COLO829 (cell line): ENCODE measurements at regions not wholly inside any gene's neighbourhood (a gene's known extent, or its start where the extent isn't known, plus 50 kb on each side); places are given as distances from the start of the nearest gene placed in this dataset.

Source experiments
- DNase-seq: peaks from one replicate; pipeline ENCODE4 v3.0.0; 2012; ENCODE audit warnings: low spot score

DNA sequence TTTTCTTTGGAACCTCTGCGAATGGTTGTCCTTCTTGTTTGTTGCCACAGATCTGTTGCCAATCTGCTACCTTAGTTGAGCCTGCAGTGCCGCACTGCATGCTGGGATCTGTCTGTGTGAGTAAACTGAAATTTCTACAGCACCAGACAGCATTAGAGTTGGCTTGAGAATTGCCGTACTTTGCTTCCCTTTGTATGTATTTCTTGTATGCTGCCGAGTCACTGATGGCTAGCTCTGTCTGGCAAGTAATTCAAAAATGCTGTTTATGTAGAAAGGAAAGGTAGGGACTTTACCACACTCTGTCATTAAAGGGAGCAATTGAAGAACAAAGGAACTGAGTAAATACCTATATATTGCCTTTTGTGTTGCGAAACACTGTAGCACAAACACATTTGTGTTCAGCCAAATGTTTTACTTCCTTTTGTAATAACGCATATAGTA is 857.4 kb downstream of the USP25 start:
- no peak for DNase-seq

DNA sequence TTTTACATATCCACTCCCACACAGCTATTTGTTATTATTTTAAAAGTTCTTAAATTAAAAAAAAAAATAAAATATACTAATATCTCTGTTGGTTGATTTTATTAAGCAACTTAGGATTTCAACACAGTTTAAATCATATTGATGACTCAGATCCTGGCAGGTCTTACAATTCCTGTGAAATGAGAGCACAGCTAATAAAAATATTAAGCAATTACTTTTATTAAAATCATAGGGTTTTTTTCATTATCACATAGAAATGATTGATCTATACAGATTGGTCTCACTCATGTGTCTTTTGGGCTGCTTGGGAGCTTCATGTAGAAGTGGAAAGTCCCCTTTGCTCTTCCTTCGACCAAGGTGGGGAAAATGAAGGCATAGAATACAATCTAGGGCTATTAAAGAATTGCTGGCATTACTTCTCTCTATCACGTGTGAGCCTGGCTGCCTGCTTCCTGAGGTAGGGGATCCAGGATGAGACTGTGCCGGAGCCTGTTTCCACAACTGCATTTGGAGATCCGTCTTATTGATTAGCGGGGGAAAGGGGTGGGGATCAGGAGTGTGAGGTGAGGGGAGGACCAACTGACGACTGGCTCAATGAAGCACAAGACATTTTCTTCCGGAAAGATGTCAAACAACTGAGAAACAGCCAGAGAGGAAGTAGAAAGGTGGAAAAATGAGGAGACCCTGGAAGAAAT is 858.0 kb downstream of the USP25 start:
- no peak for DNase-seq

DNA sequence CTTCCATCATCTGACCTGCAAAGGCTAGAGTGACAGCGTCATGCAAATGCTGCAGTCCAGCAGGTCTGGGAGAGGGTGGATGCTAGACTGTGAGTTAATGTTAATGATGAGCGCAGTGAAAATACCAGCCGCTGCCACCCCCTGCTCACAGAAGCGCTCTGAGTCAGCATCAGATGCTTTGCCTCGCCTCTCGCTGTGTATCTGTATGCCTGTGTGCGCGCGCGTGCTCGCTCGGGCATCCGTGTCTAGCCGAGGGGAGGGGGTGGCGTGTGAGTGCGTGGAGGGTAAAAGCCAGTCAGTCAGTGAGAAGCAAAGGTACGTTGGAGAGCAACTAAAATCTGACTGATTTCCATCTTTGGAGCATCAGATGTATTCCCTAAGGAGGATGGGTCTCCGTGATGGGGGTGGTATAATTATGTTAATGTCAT is 858.7 kb downstream of the USP25 start:
- peak; percentile 54 for DNase-seq

DNA sequence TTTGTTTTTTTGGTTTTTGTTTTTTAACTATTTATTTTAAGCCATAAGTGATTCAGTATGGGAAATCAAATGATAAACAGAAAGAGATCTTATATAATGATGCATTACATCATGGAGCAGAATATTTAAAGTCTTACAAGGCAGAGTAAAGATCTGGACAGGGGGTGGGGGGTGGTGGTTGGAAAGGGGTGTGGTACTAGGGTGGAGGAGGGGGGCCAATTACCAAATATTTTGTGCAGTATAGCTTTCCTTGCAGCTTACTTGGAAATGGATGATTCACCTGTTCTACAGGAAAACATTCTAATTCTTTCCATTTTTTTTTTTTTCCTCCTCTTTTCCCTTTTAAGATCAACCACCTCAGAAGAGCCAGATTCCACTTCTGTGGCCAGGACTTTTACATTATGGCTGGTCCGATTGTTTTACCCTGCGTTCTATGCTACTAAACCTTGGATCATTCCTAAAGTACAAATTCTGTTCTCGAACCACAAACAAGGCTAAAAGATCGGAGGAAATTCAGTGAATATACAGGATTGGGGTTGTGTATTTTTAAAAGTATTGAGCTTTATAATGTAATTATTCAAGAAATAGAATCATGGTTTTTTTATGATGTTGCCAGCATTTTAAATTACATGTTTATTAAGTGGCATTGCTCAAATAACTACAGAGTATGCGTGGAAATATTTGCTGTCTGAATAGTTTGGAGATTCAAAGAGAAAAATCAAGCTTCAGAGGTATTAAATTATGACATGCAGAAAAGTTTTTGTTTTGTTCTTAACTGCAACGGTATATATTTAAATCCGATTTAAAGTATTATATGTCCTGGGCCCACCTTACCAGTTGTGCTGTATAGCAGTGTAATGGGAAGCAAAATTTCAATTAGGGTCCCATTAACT is 859.5 kb downstream of the USP25 start:
- DNase-seq: no peak

DNA sequence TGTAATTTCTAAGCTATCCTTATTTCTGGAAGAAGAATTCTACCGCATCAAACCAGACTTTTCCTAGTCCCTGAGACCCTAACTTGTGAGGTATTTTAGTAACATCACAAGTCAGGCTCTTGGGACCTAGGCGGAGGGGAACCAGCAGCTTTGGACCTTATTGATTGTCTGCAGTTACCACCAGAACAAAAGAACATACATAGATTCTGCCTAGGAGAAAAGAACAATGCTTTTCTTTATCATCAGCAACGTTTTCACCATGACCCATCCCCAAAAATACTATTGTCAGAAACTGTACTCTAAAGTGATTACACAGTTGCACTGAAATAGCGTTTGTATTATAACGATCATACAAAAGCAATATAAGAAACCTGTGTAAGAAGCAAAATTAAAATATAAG is 860.4 kb downstream of the USP25 start:
- DNase-seq: no peak

DNA sequence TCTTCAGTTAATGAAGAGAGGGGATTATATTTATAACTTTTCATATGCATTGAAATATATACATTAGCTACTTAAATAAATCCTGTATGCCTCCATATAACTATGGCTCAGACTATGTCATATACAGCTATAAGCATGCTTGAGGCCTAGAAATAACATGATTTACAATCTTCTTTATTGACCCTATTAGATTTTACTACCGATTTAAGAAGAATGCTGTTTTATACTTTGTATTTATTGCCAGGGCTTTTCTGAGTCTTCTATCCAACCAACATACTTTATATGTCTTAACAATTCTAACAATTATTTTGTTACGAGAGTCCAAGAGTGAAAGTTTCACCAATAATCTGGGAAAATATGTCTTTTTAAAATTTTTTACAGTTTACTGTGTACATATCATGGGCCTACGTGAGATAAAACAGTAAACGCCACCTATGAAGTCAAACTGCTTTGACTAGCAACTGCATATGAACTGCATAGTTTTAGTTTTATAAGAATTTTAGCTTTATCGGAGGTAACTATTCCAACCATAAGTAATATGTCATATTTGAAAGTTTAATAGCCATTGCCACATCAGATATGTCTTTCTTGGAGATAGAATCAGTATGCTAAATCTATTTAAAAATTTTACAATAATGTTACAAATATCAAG is 861.0 kb downstream of the USP25 start:
- DNase-seq: no peak

DNA sequence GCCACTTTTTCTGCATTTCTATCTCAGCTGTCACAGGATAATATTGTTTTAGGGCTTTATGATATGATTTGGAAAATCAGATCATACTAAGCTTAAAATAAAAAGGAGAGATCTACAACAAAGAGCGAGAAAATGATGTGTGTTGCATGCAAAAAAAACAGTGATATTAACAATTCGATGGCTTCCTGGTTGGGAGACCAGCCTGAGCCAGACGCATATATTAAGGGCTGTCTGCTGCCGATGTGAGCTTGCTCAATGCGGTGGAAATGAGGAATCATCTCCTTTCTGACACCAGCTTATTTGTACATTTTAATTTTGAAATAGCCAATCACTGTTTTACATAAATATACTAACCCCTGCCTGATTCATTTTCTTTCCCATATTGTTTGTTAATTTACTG is 862.6 kb downstream of the USP25 start:
- DNase-seq: no peak

DNA sequence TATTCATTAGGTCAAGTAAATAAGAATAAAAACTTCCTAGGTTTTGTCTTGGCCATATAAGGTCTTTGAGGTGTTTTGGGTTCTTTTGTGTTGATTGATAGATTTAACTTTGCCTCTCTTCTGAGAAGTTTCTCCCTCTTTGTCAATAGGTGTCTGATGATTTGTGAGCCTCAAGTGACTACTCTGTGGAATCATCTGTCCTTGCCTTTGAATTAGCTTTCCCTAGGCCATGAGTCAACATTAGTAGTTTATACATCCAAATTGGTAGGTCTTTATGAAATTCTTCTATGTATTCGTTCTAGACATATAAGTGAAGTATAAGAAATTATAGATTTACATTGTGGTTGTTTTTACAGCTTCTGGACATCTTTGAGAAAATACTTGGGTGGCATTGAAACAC is 864.4 kb downstream of the USP25 start:
- DNase-seq: no peak

DNA sequence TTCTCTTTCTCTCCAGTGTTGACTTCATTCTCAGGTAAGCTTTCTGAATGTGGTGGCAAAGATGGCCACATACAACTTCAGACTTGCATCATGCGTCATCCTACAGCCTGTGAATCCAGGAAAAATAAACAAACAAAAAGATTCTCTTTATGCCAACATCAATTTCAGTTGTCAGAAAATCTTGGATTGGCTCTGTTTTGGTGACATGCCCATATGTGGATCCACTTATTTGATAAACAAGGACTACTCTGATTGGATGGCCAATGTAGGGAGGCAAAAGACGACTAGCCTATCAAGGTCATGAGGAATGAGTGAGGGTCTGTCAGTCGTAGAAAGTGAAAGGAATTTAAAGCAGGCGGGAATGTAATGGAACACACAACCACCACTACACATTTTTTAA is 866.6 kb downstream of the USP25 start:
- no peak for DNase-seq

DNA sequence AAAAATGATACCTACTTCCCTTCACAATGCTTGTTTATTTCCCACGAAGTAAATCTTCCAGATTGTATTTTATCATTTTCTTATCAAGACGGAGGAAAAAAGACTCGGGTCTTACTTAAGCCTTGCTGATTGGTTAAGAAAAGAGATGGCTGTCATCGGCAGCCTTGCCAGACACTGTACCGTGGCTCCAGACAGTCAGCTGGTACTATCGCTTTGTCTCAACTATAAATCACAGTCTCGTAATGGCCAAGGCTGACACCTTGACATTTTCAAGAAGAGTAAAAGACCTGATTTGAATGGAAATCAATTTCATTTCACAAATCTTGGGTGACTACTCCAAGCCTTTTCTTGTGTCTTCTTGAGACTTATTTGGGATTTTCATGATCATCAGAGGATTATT is 868.0 kb downstream of the USP25 start:
- DNase-seq: no peak

DNA sequence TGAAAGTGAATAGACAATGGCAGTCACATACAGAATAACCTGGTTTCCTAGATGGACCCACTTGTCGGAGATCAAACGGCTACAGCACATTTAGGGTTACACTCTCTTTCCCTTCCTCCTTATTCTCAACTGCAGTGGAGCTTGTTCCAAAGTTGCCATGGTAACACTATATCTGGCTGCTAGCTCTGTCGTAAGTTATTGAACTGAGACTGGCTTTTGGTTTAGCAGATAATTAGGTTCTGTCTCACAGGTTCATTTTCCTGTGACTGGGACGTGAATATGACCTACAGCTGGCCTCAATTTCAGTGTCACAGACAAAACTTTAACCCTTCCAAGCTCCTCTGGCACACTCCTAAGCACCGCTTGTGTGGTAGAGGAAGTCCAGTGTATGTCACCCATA is 875.8 kb downstream of the USP25 start:
- no peak for DNase-seq

DNA sequence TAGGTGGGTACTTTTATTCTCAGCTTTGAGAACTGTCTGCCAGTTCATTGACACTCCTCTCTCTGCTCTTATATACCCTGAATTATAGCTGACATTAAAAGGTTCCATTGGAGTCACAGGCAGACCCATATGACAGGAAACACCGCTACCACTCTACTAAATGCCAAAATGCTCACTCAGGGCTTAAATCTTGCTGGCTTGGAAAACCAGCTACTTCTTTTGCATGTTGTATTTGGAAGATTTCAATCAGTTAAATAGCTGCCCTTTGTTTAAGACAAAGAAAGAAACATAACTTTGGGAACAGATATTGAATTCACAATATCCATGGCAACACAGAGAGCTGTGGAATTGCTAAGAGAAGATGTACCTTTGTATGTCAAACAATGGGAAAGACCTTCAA is 876.5 kb downstream of the USP25 start:
- DNase-seq: no peak

DNA sequence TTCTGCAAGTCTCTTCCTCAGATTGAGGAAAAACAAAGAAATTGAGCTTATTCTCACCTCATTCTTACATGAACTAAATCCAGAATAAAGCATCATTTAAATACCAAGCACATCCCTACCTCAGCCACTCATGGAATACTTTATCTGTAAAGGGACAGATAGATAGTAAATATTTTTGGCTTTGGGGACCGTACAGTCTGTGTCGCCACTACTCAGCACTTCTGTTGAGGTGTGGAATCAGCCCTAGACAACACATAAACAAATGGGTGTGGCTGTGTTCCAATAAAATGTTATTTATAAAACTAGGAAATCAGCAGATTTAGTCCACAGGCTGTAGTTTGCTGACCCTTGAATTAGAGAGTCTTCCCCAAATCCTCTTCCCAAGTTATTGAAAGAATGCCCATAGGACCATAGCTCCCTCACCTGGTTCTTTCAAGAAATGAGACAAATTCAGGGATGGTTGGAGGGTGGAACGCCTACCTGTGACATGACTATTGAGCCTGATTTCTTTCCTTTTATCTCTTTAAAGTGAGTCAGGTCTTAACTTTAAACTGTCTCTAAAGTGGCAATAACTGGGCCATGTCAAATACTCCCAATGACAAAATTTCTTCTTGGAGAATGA is 878.5 kb downstream of the USP25 start:
- no peak for DNase-seq

DNA sequence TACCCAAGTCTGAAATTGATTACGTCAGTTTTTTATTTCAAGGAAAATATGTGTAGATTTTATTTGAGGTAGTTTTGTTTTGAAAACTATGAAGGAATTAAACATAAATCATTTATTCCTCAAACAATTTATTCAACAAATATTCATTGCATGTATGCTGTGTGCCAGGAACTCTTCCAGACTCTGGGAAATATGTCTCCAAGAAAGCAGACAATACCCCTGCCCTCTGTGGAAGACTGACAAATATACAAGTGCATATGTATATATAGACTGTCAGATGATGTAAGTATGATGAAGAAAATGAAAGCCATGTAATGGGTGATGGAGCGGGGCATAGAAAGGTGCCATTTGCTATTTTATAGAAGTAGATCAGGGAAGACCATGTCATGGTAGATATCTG is 889.5 kb downstream of the USP25 start:
- DNase-seq: no peak

DNA sequence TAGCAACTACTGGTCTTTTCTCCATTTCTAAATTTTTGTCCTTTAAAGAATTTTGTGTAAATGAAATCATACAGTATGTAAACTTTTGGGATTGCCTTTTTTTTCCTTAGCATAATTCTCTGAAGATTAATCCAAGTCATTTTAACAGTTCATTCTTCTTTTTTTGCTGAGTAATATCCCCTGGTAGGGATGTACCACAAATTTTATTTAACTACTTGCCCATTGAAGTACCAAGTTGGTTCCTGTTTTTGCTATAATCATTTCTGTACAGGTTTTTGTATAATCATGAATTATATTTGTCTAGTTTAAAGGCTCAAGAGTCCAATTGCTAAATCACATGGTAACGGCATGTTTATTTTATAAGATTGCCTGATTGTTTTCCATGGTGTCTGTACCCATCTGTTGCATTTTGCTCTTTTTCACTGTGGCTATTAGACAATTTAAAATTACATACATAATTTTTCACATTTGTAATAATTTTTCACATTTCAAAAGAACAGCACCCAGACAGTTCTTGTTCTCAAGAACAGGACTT is 891.1 kb downstream of the USP25 start:
- DNase-seq: no peak

DNA sequence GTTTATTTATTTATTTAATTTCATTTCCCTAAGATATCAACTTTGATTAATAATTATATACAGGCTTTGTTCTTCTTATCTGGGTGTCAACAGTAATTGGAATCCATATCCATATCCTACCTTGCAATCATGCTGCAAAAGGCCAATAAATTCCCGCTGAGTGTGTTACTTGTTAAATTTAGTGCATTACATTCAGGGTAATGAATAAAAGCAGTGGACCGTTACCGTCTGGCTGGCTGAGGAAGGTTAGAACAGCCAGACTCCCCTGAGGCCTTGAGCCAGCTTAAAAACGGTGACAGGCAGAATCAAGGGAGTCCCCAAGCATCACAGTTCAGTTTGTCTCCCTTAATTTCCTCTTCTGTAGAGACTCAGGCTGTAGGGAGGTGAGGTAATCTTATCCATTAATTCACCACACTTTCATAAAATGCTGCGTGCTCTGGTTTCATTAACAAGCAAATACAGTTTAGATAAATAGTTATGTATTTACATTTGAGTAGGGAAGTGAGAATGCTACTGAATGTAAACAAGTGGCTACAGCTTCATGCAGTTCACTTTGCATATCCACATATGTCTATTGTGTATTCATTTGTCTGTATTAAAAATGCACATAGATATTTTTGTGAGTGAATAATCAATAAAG is 888.2 kb upstream of the CXADR start:
- no peak for DNase-seq

DNA sequence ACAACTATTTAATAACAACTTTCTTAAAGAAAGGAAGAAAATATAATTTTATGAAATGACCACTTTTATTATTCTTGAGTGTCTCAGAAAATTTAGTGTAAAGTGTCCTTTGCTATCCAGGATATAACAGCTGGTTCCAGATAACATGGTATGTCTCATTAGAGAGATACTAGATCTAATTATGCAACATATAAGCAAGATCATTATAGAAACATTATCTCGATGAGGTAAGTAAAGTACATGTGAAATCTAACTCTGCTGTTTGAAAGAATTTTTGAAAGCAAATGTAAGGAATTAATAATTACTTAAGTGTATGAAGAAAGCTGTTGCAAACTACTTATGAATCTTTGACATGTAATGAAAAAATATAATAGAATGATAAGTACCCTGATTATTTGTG is 887.4 kb upstream of the CXADR start:
- DNase-seq: no peak

DNA sequence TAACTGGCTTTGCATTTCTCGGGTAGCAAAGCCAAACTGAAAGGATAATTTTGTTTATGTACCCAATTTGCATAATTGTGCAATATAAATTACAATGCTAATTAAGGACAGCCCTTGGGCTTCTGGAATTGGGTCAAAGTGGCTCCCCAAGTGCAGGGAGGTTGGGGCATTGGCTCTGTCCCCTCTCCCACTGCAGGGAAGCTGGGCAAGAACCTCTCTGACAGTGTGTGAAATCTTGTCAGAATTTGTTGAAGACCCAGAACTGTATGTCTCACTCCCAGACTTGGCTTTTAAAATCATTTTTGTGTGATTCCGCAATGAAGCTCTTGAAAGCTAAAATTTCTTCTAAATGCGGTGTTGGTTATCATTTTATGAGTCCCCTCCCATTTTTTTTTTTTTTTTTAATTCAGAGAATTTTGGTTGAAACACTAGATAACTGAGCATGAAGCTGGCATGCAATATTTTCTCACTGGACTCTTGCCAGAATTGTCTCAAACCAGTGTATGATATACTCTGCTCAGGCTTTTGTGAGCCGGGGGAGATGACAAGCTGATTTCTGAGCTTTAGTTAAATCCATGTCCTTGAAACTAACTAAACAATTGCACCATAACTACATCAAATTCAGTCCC is 878.9 kb upstream of the CXADR start:
- no peak for DNase-seq

DNA sequence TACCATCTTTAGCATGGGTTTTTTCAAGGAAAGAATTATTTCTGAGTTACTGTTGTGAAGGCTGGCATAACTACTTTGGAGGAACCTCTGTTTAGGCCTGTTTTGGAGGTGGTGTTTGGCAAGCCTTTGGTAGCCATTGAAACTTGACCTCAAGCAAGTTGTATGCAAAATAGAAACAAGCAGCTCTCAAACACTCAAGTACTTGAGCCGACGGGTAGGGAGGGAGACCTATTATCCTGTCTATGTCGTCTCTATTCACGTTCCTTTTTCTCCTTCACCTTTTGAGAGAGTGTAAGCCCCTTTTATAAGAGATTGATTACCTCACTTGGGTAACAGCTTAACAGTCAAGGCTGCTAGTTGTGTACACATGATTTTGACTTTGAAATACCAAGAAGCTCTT is 878.3 kb upstream of the CXADR start:
- DNase-seq: no peak

DNA sequence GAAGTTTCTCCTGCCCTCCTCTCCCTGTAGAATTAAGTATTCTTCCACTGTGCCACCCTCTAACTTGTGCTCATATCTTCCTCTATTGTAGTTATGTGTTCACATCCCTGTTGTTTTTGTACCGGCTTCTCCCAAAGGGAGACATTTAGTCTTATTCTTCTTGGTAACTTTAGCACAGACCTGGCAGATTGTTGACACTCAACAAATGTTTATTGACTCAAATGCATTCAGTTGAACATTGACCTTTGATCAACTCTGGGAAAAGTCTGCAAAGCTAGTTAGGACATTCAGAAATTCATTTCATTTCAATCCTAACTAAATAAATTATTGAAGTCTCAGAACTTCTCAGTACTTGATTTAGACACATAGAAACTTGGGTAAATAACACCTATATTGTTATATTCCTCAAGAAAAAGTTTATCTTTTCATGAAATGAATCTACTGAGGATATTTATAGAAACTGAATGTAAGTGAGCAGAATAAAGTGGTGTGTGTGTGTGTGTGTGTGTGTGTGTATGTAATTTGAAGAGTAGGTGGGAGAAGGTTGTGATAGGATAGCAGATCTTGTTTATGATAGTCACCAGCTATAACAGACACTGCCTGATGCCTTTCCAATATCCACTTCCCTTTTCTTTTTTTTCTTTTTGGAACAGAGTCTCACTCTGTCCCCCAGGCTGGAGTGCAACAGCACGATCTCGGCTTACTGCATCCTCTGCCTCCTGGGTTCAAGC is 872.4 kb upstream of the CXADR start:
- DNase-seq: no peak

DNA sequence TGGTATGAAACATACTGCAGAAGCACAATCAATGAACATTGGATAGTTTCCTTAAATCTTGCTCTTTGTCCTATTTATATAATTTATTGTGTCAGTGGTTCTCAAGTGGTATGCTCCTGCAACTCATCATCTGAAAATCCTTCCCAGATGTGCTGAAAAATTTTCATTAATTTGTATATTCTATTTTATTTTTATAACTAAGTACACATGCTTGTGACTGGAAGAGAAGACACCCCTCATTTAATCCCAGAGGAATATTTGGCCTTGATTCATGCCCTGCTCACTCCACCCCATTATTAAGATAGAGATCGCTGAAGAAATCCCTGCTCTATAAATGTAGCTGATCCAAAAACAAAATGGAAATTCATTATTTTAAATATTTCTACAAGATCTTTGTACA is 870.5 kb upstream of the CXADR start:
- no peak for DNase-seq
